ENCODE measurements at regions not wholly inside any gene's neighbourhood (a gene's known extent, or its start where the extent isn't known, plus 50 kb on each side); places are given as distances from the start of the nearest gene placed in this dataset.

DNA sequence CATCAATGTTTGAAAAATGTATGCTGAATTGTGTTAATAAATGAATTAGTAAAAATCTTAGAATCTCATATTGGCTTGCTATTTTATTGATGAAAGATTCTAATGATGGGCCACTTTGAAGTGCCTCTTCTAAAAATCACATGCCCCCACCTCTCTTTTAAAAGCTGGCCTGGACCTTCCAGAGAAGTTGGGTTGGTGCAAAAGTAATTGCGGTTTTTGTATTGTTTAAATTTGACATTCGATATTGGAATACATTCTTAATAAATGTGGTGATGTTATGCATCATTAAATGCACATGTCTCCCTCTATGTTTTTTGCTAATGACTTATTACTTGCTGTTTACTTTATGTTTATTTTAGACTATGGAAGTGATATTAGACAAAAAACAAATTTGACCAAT is 314.6 kb upstream of the C16orf82 start:
- ATAC-seq (ENCODE audit: low FRiP score in 2 of 2) (no peak), DNase-seq (no peak)
- H3K4me1 ChIP-seq: no peaks in the 10 kb centered on the region
- no peak overlapping the region for H3K4me3 ChIP-seq
- no peaks in the 10 kb centered on the region for H3K9me3 ChIP-seq
- no peaks in the 10 kb centered on the region for H3K36me3 ChIP-seq
- TF ChIP-seq POLR2AphosphoS5 (IDR thresholded peaks at IDR 0.05): no peak
- TF ChIP-seq EP300 (IDR thresholded peaks at IDR 0.05): no peak
- no peak for TF ChIP-seq POLR2A (IDR thresholded peaks at IDR 0.05)
- TF ChIP-seq, protein P1, sequence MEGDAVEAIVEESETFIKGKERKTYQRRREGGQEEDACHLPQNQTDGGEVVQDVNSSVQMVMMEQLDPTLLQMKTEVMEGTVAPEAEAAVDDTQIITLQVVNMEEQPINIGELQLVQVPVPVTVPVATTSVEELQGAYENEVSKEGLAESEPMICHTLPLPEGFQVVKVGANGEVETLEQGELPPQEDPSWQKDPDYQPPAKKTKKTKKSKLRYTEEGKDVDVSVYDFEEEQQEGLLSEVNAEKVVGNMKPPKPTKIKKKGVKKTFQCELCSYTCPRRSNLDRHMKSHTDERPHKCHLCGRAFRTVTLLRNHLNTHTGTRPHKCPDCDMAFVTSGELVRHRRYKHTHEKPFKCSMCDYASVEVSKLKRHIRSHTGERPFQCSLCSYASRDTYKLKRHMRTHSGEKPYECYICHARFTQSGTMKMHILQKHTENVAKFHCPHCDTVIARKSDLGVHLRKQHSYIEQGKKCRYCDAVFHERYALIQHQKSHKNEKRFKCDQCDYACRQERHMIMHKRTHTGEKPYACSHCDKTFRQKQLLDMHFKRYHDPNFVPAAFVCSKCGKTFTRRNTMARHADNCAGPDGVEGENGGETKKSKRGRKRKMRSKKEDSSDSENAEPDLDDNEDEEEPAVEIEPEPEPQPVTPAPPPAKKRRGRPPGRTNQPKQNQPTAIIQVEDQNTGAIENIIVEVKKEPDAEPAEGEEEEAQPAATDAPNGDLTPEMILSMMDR (IDR thresholded peaks at IDR 0.05): no peak
- H3K27ac ChIP-seq: no peak overlapping the region
- WGBS, 2 donors: 92 to 96% methylated on average over 2 of the region's 2 CpGs
- no peaks in the 10 kb centered on the region for H3K27me3 ChIP-seq

GRCh38 chr16:26756633-26757032 is 310.1 kb upstream of the C16orf82 start:
- no peak for TF ChIP-seq POLR2AphosphoS5 (IDR thresholded peaks at IDR 0.05)
- no peak for TF ChIP-seq EP300 (IDR thresholded peaks at IDR 0.05)
- TF ChIP-seq, protein P1 (IDR thresholded peaks at IDR 0.05): no peak
- TF ChIP-seq POLR2A (IDR thresholded peaks at IDR 0.05): no peak
- Histone ChIP-seq H3K27me3 (no peaks in the 10 kb centered on the region), H3K4me3 (no peak overlapping the region), H3K9me3 (no peaks in the 10 kb centered on the region), H3K36me3 (no peaks in the 10 kb centered on the region), H3K4me1 (no peaks in the 10 kb centered on the region), H3K27ac (no peak overlapping the region)
- WGBS, 2 donors: 0 to 38% methylated on average over 1 of the region's 1 CpG
- DNase-seq (no peak), ATAC-seq (ENCODE audit: low FRiP score in 2 of 2) (no peak)

GRCh38 chr16:26762594-26762993 is 304.1 kb upstream of the C16orf82 start:
- DNase-seq (no peak), ATAC-seq (ENCODE audit: low FRiP score in 2 of 2) (no peak)
- Histone ChIP-seq H3K27me3 (no peaks in the 10 kb centered on the region), H3K9me3 (no peaks in the 10 kb centered on the region), H3K27ac (no peak overlapping the region), H3K4me3 (no peak overlapping the region), H3K36me3 (no peaks in the 10 kb centered on the region), H3K4me1 (no peaks in the 10 kb centered on the region)
- TF ChIP-seq EP300 (IDR thresholded peaks at IDR 0.05): no peak
- TF ChIP-seq POLR2A (IDR thresholded peaks at IDR 0.05): no peak
- TF ChIP-seq, protein P1 (IDR thresholded peaks at IDR 0.05): no peak
- no peak for TF ChIP-seq POLR2AphosphoS5 (IDR thresholded peaks at IDR 0.05)
- WGBS, 2 donors: 77 to 82% methylated on average over 8 of the region's 8 CpGs

DNA sequence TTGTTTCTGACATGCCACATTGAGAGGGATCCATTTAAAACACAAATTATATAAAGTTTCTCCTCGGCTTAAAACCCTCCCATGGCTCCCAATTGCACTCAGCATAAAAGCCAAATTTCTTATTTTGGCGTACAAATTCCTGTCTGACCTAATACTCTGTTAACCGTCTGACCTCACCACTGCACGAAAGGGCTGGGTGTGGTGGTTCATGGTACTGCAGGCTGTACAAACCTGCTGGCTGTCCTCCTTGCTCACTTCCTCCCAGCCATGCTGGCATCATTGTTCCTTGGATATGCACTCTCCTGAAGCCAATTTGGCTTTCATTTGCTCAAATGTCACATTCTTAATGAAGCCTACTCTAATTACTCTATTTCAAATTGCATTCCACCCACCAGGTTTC is 301.6 kb upstream of the C16orf82 start:
- no peaks in the 10 kb centered on the region for H3K4me1 ChIP-seq
- WGBS, 2 donors: 42 to 49% methylated on average over 4 of the region's 4 CpGs
- DNase-seq (no peak), ATAC-seq (ENCODE audit: low FRiP score in 2 of 2) (peak in 1 of 2 donors; percentile 36)
- no peak overlapping the region for H3K4me3 ChIP-seq
- H3K9me3 ChIP-seq: no peaks in the 10 kb centered on the region
- TF ChIP-seq, protein P1 (IDR thresholded peaks at IDR 0.05): peak in 3 of 6 experiments; percentile 11 to 35 (median 23)
- TF ChIP-seq POLR2A (IDR thresholded peaks at IDR 0.05): no peak
- no peaks in the 10 kb centered on the region for H3K36me3 ChIP-seq
- no peaks in the 10 kb centered on the region for H3K27me3 ChIP-seq
- H3K27ac ChIP-seq: no peak overlapping the region

GRCh38 chr16:26768385-26769010 is 298.2 kb upstream of the C16orf82 start:
- Histone ChIP-seq H3K36me3 (no peaks in the 10 kb centered on the region), H3K27me3 (no peaks in the 10 kb centered on the region), H3K27ac (no peak overlapping the region), H3K4me1 (no peaks in the 10 kb centered on the region), H3K9me3 (no peaks in the 10 kb centered on the region), H3K4me3 (no peak overlapping the region)
- no peak for TF ChIP-seq EP300 (IDR thresholded peaks at IDR 0.05)
- TF ChIP-seq POLR2A (IDR thresholded peaks at IDR 0.05): no peak
- TF ChIP-seq POLR2AphosphoS5 (IDR thresholded peaks at IDR 0.05): no peak
- TF ChIP-seq, protein P1 (IDR thresholded peaks at IDR 0.05): no peak
- 51 to 66% methylated on average over 9 of the region's 9 CpGs for WGBS, 2 donors
- DNase-seq (no peak), ATAC-seq (ENCODE audit: low FRiP score in 2 of 2) (no peak)

Data from upper lobe of left lung (tissue), 6 donors.